ENCODE measurements at regions not wholly inside any gene's neighbourhood (a gene's known extent, or its start where the extent isn't known, plus 50 kb on each side); places are given as distances from the start of the nearest gene placed in this dataset.

DNA sequence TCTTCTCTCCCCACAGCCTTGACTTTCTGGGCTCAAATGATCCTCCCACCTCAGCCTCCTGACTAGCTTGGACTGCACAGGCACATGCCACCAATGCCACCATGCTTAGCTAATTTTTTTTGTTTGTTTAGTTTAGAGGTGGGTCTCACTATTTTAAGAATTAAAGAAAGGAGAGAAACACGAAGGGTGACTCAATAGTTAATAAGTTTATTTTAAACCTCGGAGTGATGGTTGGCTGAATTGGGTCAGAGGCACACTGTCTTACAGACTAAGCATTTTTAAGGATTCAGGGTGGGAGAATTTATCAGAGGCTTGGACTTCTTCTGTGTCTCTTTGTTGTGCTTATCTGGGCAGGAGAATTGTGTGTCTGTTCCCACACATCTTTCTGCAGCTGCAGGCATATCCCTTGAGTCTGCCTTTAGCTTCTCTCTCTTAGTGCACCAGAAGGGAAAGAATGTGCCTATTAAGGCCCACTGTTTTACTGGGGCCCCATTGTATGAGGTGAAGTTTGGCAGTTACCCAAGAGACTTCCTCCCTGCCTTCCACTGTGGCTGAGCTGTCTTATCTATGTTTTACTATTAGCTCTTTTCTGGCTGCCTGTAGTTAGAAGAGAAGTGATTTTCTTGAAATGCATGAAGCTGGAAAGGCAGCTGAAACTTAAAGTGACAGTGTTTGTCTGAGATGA lies 2172.0 kb downstream of the TP53TG3F start:
- TF ChIP-seq POLR2AphosphoS5 (IDR thresholded peaks at IDR 0.05) (no peak), POLR2A (IDR thresholded peaks at IDR 0.05) (no peak), EP300 (IDR thresholded peaks at IDR 0.05) (no peak)
- TF ChIP-seq, protein P1, sequence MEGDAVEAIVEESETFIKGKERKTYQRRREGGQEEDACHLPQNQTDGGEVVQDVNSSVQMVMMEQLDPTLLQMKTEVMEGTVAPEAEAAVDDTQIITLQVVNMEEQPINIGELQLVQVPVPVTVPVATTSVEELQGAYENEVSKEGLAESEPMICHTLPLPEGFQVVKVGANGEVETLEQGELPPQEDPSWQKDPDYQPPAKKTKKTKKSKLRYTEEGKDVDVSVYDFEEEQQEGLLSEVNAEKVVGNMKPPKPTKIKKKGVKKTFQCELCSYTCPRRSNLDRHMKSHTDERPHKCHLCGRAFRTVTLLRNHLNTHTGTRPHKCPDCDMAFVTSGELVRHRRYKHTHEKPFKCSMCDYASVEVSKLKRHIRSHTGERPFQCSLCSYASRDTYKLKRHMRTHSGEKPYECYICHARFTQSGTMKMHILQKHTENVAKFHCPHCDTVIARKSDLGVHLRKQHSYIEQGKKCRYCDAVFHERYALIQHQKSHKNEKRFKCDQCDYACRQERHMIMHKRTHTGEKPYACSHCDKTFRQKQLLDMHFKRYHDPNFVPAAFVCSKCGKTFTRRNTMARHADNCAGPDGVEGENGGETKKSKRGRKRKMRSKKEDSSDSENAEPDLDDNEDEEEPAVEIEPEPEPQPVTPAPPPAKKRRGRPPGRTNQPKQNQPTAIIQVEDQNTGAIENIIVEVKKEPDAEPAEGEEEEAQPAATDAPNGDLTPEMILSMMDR (IDR thresholded peaks at IDR 0.05): no peak

All from sigmoid colon (tissue), 4 donors.